GM23338 (cell line): ENCODE measurements at regions not wholly inside any gene's neighbourhood (a gene's known extent, or its start where the extent isn't known, plus 50 kb on each side); places are given as distances from the start of the nearest gene placed in this dataset.
"Not testable (repeated sequence)": the region's sequence is repeated elsewhere in the genome, so short reads cannot be mapped to it uniquely, and the experiment has no call there.

ENCODE experiments used
- CREB1 ChIP-seq: fragments of 250-450 bp; sonication (Bioruptor Pico); IDR thresholded peaks from 2 replicates; pipeline ENCODE4 v1.5.0; 2020; ENCODE audit warnings: low read depth, mild to moderate bottlenecking, moderate library complexity
- EZH2 ChIP-seq: fragments of 200-600 bp; sonication (generic); IDR thresholded peaks from one replicate; pipeline ENCODE4 v1.8.0; 2017; ENCODE audit warnings: antibody characterized with exemption, mild to moderate bottlenecking, low read depth; ENCODE audit not compliant: unreplicated experiment
- EZH2phosphoT487 ChIP-seq: fragments of 200-600 bp; sonication (generic); IDR thresholded peaks from one replicate; pipeline ENCODE4 v1.8.1; 2018; ENCODE audit warnings: antibody characterized with exemption; ENCODE audit not compliant: unreplicated experiment
- JUNB ChIP-seq: IDR thresholded peaks from one replicate; pipeline ENCODE4 v1.6.1; 2016; ENCODE audit warnings: antibody characterized with exemption; ENCODE audit not compliant: unreplicated experiment
- POLR2AphosphoS5 ChIP-seq: IDR thresholded peaks from 2 replicates; pipeline ENCODE4 v1.6.1; 2016; ENCODE audit warnings: antibody characterized with exemption, low read depth
- TF ChIP-seq, protein P1 (sequence below), 2 experiments: fragments of 200-600 bp in 1 of 2; sonication (generic) in 1 of 2; conservative IDR thresholded peaks; 2 replicates each; pipeline versions ENCODE4 v1.5.1 to v1.6.1; 2016 to 2017; ENCODE audit warnings: antibody characterized with exemption in 2 of 2, low read depth in 2 of 2, mild to moderate bottlenecking in 2 of 2, moderate library complexity in 1 of 2
- TF ChIP-seq, protein P2 (sequence below): IDR thresholded peaks from one replicate; pipeline ENCODE4 v1.6.1; 2018; ENCODE audit warnings: antibody characterized with exemption; ENCODE audit not compliant: unreplicated experiment

DNA sequence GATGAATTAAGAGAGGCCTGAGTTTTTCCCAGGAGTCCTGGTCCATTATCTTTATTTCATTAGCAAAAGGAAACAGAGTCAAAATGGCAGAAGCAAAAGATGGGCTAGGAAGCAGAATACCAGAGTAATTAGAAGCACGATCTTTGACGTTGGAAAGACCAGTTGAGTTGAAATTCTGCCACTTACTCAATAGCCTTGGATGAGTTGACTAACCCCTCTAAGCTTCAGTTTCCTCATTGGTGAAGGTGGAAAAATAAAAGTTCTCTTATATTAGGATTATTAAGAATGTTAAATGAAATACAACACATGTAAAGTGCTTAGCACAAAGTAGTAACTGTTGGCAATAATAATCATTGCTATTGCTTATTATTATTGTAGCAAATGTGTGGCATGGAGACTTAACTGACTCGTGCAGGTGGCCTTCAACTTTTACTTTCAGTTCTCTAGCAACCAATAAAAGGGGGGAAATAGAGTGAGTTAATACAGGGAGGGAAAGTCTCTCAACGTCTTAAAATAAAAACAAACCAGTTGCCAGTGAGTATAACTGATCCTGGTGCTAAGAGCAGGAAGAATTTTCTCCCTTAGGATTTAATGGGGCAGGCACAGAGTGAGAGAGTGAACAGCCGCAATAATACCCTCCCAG, 50.8 kb upstream of the ACBD5 start:
- TF ChIP-seq, protein P1, sequence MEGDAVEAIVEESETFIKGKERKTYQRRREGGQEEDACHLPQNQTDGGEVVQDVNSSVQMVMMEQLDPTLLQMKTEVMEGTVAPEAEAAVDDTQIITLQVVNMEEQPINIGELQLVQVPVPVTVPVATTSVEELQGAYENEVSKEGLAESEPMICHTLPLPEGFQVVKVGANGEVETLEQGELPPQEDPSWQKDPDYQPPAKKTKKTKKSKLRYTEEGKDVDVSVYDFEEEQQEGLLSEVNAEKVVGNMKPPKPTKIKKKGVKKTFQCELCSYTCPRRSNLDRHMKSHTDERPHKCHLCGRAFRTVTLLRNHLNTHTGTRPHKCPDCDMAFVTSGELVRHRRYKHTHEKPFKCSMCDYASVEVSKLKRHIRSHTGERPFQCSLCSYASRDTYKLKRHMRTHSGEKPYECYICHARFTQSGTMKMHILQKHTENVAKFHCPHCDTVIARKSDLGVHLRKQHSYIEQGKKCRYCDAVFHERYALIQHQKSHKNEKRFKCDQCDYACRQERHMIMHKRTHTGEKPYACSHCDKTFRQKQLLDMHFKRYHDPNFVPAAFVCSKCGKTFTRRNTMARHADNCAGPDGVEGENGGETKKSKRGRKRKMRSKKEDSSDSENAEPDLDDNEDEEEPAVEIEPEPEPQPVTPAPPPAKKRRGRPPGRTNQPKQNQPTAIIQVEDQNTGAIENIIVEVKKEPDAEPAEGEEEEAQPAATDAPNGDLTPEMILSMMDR (conservative IDR thresholded peaks at IDR 0.05; ENCODE audit: low read depth in 2 of 2): not testable (repeated sequence)
- not testable (repeated sequence) for TF ChIP-seq POLR2AphosphoS5; EZH2; CREB1 (CRISPR knock-in tag); JUNB; EZH2phosphoT487
- TF ChIP-seq, protein P2, sequence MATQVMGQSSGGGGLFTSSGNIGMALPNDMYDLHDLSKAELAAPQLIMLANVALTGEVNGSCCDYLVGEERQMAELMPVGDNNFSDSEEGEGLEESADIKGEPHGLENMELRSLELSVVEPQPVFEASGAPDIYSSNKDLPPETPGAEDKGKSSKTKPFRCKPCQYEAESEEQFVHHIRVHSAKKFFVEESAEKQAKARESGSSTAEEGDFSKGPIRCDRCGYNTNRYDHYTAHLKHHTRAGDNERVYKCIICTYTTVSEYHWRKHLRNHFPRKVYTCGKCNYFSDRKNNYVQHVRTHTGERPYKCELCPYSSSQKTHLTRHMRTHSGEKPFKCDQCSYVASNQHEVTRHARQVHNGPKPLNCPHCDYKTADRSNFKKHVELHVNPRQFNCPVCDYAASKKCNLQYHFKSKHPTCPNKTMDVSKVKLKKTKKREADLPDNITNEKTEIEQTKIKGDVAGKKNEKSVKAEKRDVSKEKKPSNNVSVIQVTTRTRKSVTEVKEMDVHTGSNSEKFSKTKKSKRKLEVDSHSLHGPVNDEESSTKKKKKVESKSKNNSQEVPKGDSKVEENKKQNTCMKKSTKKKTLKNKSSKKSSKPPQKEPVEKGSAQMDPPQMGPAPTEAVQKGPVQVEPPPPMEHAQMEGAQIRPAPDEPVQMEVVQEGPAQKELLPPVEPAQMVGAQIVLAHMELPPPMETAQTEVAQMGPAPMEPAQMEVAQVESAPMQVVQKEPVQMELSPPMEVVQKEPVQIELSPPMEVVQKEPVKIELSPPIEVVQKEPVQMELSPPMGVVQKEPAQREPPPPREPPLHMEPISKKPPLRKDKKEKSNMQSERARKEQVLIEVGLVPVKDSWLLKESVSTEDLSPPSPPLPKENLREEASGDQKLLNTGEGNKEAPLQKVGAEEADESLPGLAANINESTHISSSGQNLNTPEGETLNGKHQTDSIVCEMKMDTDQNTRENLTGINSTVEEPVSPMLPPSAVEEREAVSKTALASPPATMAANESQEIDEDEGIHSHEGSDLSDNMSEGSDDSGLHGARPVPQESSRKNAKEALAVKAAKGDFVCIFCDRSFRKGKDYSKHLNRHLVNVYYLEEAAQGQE: not testable (repeated sequence)
